ENCODE measurements at regions not wholly inside any gene's neighbourhood (a gene's known extent, or its start where the extent isn't known, plus 50 kb on each side); places are given as distances from the start of the nearest gene placed in this dataset.

DNA sequence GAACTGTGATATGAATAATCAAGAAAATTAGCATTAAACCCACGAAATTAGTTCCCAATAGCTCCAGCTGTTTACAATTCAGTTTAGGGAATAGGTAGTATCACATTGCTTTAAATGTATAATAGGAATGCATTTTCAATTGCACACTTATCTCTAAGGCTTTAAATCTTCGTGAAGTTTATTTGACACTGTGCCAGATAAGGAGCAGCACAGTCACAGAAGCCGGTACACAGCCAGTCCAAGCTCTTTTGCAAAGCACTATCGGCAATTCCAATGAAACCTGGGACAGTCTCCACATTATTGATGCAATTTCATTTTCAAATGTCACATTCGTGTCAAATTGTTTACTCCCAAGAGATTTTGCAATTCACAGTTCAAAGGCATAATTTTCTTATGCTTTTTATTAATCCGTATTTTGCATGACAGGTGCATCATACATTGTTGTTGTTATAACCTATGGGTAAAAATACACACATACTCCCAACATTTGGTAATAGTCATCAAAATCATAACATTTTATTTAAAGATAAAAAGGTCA, 602.8 kb downstream of the RPS29 start:
- TF ChIP-seq, protein P1, sequence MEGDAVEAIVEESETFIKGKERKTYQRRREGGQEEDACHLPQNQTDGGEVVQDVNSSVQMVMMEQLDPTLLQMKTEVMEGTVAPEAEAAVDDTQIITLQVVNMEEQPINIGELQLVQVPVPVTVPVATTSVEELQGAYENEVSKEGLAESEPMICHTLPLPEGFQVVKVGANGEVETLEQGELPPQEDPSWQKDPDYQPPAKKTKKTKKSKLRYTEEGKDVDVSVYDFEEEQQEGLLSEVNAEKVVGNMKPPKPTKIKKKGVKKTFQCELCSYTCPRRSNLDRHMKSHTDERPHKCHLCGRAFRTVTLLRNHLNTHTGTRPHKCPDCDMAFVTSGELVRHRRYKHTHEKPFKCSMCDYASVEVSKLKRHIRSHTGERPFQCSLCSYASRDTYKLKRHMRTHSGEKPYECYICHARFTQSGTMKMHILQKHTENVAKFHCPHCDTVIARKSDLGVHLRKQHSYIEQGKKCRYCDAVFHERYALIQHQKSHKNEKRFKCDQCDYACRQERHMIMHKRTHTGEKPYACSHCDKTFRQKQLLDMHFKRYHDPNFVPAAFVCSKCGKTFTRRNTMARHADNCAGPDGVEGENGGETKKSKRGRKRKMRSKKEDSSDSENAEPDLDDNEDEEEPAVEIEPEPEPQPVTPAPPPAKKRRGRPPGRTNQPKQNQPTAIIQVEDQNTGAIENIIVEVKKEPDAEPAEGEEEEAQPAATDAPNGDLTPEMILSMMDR (IDR thresholded peaks at IDR 0.05): no peak
- no peak for TF ChIP-seq EP300 (IDR thresholded peaks at IDR 0.05; ENCODE audit: low read depth)
